HG03558 (cell line): ENCODE measurements at regions not wholly inside any gene's neighbourhood (a gene's known extent, or its start where the extent isn't known, plus 50 kb on each side); places are given as distances from the start of the nearest gene placed in this dataset.

Experiments
- ATAC-seq: cut with Tn5 transposase; IDR thresholded peaks from one replicate; pipeline ENCODE4 v1.9.1; 2021; ENCODE audit warnings: moderate number of reproducible peaks; ENCODE audit not compliant: unreplicated experiment; ENCODE audit errors: extremely low read depth

DNA sequence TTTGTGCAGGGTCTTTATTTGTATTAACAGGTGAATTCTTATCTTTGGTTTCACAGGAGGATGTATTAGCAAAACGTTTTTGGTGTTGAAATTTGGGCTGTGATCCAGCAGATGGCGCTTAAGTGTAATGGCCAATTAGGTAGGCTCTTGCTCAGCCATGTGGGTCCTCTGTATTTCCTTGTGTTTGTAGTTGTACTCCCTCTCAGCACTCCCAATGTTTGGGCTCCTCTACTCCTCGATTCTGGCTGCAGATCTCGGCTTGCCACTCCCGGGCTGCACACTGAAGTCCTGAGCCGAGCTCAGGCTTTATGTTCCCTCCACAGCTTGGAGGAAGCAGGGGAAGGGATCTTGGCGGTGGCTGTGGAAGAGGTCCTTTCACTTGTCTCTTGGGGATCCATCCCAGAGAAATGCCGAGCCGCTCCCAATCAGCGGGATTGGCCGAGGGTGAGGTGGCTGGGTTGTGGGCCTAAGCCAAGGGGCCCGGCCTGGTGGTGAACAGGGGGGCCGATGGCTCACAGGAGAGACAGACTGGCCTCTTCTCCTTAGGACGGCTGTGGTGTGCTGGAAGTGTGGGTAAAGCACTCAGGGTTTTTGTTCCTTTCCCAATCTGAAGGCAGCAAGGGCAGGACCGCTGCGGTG is 133.7 kb downstream of the AEBP2 start:
- no peak for ATAC-seq

DNA sequence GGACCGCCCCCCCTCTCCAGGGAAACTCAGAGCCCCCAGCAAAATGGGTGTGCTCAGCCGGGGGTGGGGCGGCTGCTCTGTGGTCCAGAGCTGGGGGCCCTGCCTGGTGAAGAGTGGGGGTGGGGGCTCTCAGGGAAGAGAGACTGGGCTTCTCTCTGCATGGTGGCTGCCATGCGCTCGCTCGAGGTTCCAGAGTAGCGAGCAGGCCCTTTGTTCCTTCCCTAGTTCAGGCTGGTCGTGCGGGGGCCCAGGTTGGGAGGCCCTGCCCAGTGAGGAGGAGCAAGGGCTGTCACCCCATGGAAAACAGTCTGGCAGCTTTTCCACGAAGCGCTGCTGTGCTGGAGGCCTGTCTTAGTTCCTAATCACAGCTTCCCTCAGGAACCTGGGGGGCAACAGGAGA is 134.6 kb downstream of the AEBP2 start:
- ATAC-seq = no peak

DNA sequence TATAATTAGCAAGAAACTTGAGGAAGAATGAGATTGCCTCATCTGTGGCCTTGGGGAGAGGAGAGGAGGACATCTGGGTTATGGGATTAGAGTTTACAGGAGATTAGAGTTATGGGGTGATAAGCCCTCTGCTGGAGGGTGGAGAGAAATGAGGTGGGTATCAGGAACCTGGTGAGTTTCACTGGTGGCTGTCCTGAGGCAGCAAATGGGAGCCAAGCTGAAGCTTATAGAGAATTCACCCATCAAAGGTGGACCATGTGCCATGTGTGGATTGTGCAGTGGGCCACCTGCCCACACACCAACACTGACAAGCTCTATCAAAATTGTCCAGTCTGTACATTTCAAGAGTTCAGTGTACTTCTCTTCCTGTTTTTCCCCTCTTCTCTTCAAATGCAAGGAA is 135.3 kb downstream of the AEBP2 start:
- no peak for ATAC-seq

DNA sequence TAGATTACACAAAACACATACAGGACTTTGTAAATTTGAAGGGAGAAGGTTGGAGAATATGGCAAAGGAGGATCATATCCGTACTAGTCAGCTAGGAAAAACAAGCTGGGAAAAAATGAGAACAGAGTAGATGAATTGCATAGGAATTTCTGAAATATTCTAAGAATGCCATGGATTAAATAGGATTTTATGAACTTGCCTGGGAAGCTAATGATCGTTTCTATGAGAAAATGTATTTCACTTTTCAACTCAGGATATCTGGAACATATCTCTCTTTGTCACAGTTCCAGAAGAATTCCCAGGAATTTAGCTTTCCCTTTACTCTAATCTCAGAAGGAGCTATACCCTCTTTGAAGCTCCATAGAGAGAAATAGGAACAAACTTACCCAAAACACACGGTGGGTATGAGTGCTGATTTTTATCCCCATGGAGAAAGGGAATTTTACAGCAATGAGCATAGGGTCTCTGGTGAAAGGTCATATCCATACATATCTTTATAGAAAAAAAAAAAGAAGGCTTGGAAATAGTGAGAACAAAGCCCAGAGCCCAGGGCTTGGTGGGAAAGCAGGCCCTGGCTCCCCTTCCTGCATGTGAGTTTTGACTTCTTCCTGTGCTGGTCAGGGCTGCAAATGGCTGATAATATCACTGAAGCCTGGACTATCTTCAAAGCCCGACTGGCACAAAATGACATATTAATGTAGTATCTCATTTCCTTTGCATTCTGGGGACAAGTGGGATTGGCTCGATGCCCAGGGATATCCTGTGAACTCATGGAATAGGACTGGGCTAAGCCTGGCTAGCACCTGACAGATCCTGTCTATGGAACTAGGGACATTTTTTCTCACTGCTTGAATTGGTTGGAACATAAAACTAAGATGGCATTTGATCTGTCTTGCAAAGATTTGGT is 136.3 kb downstream of the AEBP2 start:
- no peak for ATAC-seq

DNA sequence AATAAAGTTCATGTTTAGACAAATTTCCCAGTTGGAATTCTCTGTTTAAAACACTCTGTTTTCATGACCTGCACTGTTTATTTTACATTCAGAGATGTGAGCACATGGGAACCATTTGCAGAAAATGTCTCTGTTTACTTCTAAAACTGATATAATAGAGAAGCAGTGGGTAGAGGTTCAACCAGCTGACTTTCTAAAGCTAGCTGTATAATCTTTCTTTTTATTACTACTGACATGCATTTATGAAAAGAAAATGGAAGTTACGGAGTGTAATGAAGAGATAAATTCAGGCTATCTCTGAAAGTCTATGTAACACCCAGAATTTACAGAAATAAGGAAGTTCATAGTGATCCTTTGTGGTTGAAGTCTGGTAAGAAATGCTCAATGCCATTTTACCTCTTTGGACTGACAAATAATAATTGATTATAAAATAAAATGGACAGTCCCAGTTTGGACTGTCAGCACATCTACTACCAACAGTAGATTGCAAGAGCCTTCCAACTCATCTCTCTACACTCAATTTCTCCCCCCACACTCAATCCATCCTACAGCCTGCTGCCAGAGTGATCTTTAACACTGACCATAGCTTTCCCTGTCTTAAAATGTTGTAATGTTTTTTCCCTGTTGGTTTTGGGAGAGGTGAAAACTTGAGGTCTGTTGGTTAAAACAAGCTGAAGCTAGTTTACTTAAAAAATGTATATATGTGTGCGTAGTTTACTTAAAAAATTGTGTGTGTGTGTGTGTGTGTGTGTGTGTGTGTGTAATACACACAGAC is 137.4 kb downstream of the AEBP2 start:
- no peak for ATAC-seq

DNA sequence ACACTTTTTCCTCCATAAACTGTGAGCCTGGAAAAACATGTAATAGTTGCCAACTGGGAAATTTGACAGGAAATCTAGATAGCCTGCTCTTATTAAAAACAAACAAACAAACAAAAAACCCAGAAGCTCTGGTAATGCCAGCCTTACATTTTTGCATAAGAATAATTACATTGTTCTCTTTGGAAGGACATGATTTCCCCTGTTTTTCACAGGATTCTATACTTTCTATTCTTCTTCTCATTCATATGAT is 137.9 kb downstream of the AEBP2 start:
- no peak for ATAC-seq

DNA sequence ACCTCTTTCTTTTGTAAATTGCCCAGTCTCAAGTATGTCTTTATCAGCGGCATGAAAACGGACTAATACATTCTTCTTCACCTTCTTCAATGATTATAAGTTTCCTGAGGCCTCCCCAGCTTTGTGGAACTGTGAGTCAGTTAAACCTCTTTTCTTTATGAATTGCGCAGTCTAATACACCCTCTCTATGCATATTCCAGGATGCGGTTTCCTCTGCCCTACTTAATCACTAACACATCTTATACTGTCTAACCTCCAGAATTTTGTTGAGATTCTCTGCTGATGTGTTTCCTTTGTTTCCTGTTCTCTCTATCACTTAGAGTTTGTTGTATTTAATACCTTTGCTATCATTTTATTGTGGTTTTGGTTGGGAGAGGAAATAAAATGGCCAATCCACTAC is 145.4 kb downstream of the AEBP2 start:
- no peak for ATAC-seq

DNA sequence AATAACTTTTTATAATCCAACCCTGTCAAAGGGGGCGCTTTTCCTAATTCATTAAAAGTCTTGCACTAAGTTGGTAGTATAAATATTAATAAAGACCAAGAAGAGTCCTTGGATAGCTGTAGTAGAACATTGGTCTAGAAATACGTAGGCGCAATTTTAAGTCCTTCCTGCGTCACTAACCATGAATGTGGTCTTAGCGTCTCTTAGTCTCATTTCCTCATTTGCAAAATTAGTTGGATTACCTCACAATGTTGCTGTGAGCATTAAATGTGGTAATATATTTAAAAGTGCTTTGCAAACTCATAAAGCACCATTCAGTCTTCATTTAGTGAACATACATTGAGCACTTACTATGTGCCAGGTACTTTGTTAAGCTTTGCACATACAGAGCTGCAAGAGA is 149.7 kb downstream of the AEBP2 start:
- no peak for ATAC-seq

DNA sequence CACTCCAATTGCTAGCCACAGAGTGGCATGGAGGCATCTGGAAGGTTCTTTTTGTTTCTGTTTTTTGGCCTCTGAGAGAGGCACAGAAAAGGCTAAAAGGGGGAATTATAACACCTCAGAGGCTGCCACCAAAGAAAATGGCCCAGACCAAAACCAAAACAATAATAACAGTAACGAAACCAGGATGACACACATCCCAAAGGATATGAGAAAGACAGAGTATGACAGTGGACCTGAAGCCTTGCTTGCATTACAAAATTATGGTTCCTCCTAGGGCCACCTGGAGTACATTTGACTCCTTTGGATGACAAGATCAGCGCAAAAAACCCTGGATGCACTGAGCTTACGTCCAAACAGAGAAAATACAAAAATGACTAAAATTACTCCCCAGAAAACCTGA is 152.7 kb downstream of the AEBP2 start:
- no peak for ATAC-seq

DNA sequence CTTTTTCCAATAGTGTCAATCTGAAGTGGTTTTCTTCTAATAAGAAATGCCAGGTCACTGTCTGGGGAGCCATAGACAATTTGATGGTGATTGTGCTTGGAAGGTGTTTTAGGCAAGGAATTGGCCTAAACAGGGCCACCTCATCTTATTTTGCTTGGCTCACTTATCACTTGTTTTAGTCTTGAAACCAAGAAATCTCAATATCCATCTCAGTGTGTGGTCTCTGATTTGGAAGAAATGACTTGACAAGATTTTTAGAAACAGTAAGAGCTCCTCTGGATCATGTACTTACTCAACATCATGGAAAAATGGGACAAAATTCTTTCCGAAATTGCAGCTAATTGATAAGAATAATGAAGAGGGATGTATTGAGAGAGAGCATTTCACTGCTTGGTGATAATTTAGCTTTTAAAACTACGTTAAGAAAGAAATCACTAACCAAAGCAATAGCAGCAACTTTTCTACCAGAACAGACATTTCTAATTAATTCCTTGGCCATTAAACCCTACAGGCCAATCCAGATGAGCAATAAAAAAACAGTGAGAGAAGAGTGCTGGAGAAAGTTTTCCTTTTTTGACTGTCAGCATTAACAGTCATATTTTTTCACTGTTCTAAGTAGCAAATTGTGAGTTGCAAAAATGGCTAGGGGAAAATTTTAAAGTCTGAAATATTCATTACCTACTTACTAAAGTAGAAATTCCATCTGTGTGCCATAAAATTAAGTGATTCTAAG is 157.3 kb downstream of the AEBP2 start:
- no peak for ATAC-seq

DNA sequence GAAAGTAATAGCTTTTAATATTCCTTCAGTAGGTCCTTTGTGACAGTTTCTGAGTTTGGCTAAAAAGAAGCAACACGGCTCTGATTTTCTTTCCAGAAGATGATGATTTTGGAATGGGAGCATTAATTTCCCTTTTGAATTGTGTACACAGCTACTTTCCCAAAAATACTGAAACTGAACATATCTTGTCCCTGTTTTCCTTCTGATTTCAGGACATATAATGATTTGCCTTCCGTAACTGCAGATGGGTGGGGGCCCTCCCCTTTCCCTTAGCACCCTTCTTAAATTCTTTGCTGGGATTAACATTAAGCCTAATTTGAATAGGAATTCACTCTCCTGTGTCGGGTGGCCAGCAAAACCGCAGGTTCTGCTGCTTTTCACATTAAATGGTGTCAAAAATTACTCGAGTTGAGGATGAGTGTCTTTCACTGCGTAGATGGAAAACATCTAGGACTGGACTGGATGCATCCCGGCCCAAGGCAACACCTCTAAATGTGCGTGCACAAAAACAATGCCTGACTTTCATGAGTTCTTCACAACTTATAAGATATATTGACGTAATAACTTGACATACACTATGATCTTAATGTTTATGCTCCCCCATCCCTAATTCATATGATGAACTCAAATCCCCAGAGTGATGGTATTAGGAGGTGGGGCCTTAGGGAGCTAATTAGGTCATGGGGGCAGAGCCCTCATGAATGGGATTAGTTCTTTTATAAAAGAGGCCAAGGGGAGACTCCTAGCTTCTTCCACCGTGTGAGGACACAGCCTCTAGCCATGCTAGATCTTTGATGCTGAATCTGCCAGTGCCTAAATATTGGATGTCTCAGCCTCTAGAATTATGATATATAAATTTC is 158.1 kb downstream of the AEBP2 start:
- no peak for ATAC-seq

DNA sequence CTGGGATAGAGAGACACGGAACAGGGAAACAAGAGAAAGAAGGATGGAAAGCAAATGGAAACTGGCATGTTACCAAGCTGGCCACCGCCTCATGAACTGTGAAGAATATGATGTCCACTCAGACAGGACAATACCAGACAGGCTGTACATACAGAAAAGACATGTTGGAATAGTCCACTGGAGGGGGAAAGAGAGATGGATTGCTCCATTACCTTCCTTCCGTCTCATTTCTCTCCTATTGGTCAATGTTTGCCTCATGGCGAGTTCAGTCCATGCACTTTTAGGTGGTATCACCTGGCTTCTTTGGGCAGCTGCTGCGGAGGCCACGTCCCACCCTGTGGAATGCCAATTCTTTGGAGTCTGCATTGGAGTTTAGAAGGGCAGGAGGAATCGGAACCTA is 166.4 kb downstream of the AEBP2 start:
- no peak for ATAC-seq

DNA sequence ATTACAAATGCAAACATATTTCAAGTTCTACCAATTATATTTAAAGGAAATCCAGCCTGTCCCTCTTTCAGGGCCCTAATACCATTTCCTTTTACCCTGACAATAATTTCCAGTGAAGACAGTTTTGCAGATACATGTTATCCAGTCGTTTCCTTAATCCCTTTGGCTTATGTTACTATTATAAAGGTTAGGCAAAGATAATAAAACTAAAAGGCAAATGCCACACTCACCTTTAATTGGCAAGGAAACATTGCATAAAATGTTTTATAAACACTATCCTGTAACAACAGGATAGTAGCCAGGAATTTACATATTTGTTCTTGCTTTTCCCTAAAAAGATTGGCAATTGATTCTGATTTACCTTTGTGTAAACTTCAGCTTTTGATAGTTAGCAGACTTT is 168.7 kb downstream of the AEBP2 start:
- no peak for ATAC-seq

DNA sequence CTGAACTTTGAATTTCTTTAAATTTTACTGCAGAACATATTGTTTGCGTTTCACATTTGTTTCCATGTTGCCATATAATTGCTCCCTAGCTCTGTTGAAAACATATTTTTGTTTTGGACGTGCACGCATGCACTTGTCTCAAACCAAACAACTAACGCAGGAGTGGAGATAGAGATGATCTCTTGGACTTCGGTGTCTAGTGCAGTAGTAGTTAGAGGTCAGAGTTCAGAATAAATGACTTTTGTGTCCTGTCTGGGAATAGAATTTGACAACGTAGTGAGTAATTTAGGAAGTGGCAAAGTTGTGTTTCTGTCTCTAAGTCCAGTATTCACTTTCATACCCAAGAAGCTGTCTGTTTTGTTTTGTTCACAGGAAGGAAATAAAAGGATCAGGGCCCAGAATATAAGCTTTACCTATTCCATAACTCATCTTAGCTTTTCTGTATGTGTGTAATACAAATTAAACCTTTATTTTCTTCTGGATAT is 173.8 kb downstream of the AEBP2 start:
- ATAC-seq = no peak

DNA sequence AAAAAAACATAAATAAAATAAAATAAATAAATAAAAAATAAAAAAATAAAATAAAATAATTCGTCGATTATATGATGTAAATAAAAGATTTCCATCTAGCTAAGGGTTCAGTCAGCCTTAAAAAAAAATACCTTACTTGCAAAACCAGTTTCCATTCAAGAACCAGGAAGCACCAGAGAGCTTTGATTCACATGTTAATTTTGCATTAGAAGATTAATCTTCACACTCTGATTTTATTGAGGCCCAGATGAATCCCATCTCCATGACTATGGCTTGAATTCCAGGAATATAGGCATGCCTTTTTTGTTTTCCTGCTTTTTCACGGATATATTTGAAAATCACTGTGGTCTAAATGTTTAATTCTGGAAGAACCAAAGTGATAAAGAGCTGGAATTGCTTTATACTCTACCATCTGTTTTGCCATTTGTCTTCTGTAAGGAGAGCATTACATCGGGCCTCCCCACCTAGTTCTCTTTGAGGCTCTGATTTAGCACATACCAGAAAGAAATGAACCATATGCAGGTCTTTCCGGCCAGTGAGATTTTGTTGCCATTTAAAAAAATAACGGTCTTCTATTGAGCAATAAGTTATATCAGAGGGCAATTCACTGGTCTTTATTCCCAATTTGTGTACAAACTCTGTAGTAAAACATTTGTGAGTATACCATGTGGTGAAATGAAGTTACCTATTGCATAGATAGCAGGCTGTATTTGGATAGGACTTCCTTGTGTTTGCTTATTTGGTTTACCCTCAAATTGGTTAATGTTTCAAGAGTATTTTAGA is 175.5 kb downstream of the AEBP2 start:
- no peak for ATAC-seq

DNA sequence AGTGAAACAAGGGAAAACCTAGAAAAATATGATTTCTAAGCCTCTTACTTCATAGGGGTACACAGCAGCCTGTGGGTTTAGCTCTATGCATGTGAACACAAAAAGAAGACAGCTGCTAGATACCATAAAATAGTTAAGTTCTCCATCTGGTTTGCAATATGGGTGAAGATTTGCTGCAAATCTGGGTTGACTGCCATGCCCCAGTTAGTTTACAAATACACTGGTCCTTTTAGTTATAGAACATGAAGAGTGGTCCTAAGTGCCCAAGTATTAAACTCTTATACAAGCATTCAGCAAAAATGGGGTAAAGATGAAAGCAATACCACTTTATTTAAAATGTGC is 176.1 kb downstream of the AEBP2 start:
- no peak for ATAC-seq

DNA sequence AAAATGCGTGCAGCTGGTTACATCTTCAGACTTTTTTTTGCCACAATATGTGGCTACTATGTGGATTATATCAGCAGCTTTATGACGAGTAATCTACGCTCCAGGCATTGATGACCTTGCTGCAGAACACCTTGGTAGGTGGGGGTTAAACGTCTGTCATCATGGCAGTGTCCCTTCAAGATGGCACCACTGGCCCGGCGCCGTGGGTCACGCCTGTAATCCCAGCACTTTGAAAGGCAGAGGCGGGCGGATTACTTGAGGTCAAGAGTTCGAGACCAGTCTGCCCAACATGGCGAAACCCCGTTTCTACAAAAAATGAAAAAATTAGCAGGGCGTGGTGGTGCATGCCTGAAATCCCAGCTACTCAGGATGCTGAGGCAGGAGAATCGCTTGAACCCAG is 177.5 kb downstream of the AEBP2 start:
- ATAC-seq = no peak

DNA sequence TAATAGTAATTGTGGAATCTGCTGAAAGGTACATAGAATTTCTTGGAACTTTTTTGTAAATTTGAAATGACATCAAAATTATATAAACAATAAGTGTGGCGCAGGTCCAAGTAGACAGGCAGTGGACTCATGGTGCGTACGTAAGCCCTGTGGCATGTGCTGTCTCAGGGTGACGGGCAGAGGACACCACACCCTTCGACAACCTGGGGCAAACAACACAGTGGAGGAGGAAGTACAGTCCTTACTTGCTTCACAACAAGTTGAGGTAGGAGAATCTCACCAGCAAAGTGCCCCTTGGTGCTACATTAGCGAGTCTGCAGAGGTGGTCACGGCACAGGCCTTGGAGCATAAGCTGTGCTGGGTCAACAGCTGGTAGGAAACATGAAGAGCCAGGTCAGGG is 180.9 kb downstream of the AEBP2 start:
- ATAC-seq = no peak

DNA sequence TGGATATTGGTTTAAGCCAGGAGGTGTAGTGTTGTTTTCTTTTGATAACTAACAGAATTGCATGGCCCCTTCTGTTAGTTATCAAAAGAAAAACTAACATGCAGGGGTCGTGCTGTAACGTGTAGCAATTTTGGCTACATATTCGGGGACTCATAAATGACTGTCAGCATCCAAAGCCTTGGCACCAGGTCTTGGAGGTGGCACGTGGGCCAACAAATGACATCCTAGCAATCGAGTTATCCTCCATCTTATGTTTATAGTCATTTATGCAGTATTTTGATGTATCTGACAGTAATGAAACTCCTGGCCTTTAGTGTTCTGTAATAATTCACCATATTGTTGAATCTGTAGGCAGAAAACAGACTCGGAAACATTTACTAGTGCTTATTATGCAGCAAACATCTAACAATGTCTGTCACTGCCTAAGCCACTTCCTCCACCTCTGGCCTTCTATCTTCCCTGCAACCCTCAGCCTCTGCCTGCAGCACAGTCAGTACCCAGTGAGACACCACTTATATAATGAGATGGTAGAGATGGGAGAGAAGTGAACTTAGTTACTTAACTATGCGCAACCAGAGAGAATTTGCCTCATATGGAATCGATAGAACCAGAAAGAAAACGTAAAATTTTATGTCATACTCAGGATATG is 184.6 kb downstream of the AEBP2 start:
- ATAC-seq = no peak
